Activated T-helper 1 cell treated with anti-CD3 and anti-CD28 coated beads, Interleukin-12 subunit alpha, Interleukin-12 subunit beta, Interleukin-2, Interleukin-4 antibody, amounts not matched to agents 30 ng/mL and 10 ng/mL and 1 ng/mL, durations not matched to agents 14 hours and 24 hours and 36 hours (primary cell): ENCODE measurements at regions not wholly inside any gene's neighbourhood (a gene's known extent, or its start where the extent isn't known, plus 50 kb on each side); places are given as distances from the start of the nearest gene placed in this dataset.

Experiments
- DNase-seq: peaks from one replicate; pipeline ENCODE4 v3.0.0; 2021; ENCODE audit warnings: low spot score
- H3K27ac Mint-ChIP-seq: one replicate; pipeline ENCODE4 v1.8.0; 2021; ENCODE audit warnings: mild to moderate bottlenecking, mixed read lengths
- H3K27me3 Mint-ChIP-seq: one replicate; pipeline ENCODE4 v1.8.0; 2022; ENCODE audit warnings: mild to moderate bottlenecking, moderate library complexity, mixed read lengths; ENCODE audit not compliant: insufficient read depth
- H3K36me3 Mint-ChIP-seq: one replicate; pipeline ENCODE4 v1.8.0; 2021; ENCODE audit warnings: low read depth, mixed read lengths
- H3K4me1 Mint-ChIP-seq: one replicate; pipeline ENCODE4 v1.8.0; 2021; ENCODE audit warnings: low read depth, mixed read lengths
- H3K4me3 Mint-ChIP-seq: one replicate; pipeline ENCODE4 v1.8.0; 2021; ENCODE audit warnings: mild to moderate bottlenecking, moderate library complexity, mixed read lengths
- H3K9me3 Mint-ChIP-seq: one replicate; pipeline ENCODE4 v1.8.0; 2021; ENCODE audit warnings: mixed read lengths
- intact Hi-C: fragments of 100-400 bp; cut with micrococcal nuclease; formaldehyde crosslinking; loops from one replicate; pipeline ENCODE4 v1.15.1; 2024

DNA sequence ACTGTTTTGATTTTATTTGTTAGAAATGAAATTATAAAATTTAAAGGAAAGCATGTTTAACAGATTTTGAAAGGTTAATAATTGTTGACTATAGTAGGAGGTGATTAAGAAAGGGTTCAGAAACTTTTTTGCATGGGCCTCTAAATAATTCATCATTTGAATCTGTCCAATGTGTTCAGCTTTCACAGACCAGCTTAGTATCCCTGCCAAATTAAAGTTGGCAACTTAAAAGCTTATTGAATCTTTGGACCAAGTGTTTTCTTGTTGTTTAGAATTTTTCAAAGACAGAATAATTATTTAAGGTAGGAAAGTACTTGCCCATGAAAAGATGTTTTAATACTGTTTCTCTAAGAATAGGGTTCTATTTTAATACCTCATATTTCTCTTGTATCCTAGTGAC lies 466.0 kb downstream of the GJA1 start:
- intact Hi-C loops, result no loop called here
- H3K4me3 Mint-ChIP-seq, result no peak overlapping the region
- H3K27ac Mint-ChIP-seq, result no peak overlapping the region
- peaks cover 2% of the 10 kb centered on the region for H3K27me3 Mint-ChIP-seq
- DNase-seq, result no peak
- no peaks in the 10 kb centered on the region for H3K36me3 Mint-ChIP-seq
- no peaks in the 10 kb centered on the region for H3K9me3 Mint-ChIP-seq
- H3K4me1 Mint-ChIP-seq, result no peaks in the 10 kb centered on the region

DNA sequence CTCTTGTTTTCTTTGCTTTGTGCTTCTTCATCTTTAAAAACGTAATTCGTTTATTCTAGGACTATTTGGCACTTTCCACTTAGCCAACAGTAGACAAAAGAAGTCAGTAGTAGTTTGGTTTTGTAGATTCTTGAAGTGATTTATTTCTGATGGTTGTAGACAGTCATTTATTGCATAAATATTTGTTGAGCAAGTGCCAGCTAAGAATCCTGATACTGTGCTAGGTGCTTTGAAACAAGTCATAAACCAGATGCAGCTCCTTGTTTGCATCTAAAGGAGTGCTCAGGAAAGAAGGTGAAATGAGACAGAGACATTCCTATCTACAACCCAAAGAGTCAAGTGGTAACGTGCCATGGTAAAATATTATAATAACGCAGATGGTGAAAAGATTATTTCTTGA lies 469.1 kb downstream of the GJA1 start:
- no peak for DNase-seq
- intact Hi-C loops, result no loop called here
- no peak overlapping the region for H3K27ac Mint-ChIP-seq
- H3K9me3 Mint-ChIP-seq, result no peaks in the 10 kb centered on the region
- no peaks in the 10 kb centered on the region for H3K4me1 Mint-ChIP-seq
- no peaks in the 10 kb centered on the region for H3K36me3 Mint-ChIP-seq
- H3K4me3 Mint-ChIP-seq, result no peak overlapping the region
- peaks cover 2% of the 10 kb centered on the region for H3K27me3 Mint-ChIP-seq

DNA sequence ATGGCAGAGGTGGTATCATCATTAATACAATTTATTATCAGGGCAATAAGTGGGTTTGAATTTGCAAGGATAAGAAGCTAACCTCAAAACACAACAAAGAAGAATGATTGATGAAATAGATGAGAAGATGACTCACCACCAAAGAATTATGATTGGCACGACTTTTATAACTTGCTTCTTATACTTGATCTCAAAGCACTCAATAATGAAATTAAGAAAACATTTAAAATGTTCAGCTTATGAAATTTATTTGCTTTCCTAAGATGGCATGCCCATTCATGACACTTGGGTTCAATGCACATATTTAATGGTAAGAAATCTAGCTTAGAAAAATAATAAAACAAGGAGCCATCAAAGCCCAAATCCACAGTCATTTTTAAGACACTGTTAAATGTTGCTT lies 477.5 kb downstream of the GJA1 start:
- Mint-ChIP-seq H3K36me3 (no peaks in the 10 kb centered on the region), H3K4me1 (no peaks in the 10 kb centered on the region), H3K27ac (no peak overlapping the region), H3K27me3 (no peaks in the 10 kb centered on the region), H3K9me3 (no peaks in the 10 kb centered on the region), H3K4me3 (no peak overlapping the region)
- DNase-seq, result no peak
- intact Hi-C loops, result no loop called here

DNA sequence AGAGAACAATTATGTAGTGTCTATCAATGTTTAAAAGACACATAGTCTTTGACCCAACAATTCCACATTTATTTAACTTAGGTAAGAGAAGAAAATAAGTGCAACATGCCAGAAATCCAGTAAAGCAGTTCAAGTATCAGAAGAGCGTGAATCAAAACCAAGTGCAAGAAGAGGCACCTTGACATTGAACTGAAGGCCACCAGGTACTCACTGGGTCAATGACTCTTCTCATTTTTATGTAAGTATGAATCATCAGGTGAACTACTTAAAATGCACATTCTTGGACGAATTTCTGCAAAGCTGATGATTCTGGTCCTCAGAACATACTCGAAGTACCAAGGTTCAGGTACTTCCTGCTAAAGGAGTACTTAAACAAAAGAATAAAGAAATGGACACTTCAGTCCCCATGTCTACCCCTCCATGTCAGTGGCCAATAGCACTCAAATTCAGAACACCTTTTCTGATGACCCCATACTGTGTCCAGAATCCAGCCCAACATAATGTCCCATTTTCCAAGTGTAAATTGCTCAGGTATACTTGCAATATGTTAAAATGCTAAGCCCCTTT lies 481.9 kb downstream of the GJA1 start:
- H3K36me3 Mint-ChIP-seq, result no peaks in the 10 kb centered on the region
- no peak for DNase-seq
- no peaks in the 10 kb centered on the region for H3K27me3 Mint-ChIP-seq
- intact Hi-C loops, result no loop called here
- no peak overlapping the region for H3K4me3 Mint-ChIP-seq
- H3K4me1 Mint-ChIP-seq, result no peaks in the 10 kb centered on the region
- H3K9me3 Mint-ChIP-seq, result no peaks in the 10 kb centered on the region
- no peak overlapping the region for H3K27ac Mint-ChIP-seq

DNA sequence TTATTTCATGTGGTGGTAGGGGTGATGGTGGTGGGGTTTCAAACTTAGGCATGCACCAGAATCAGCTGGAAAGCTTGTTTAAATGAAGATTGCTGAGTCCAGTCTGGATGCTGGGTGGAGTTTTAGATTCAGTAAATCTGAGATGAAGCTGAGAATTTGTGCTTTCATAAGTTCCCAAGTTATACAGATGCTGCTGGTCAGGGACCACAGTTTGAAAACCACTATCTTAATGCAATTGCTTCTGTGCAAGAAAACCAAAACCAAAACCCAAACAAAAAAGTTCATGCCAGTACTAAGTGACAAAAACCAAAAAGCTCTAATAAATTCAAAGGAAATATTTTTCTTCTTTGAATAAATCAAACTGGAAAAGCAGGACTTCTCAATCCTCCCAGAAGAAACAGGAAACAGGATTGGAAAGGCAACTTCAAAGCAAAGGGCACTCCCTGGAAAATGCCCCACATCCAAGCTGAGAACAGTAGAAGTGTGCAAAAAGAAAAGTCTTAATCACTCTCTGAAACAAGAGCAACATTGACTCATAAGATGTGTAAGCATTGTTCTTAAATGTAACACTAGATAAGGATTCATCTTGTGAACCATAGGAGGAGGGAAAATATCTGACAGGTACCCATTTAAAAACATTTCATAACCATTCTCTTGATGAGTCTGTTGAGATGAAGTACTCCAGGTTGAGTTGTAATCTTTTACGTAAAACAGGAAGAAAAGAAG lies 481.5 kb upstream of the HSF2 start:
- Mint-ChIP-seq H3K36me3 (no peaks in the 10 kb centered on the region), H3K27me3 (no peaks in the 10 kb centered on the region), H3K4me1 (no peaks in the 10 kb centered on the region), H3K4me3 (no peak overlapping the region), H3K27ac (no peak overlapping the region), H3K9me3 (no peaks in the 10 kb centered on the region)
- intact Hi-C loops, result no loop called here
- no peak for DNase-seq

DNA sequence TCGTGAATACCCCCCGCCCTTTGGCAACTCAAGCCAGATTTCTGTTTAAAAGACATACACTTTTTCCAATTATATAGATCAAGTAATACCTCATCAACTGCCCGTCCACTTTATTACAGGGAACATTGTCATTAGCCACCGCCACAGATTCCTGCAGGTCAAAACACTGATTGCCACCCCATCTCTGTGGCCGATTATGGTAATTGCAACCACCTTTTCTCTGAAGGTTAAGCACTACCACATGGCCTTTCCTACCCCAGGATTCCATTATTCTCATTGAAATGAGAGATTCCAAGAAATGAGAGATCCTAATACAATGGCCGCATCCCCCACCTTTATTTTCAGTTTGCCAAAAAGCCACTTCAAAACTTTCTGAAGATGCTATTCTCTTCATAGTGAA lies 478.8 kb upstream of the HSF2 start:
- intact Hi-C loops, result no loop called here
- H3K4me1 Mint-ChIP-seq, result peaks cover 5% of the 10 kb centered on the region
- no peak for DNase-seq
- H3K4me3 Mint-ChIP-seq, result no peak overlapping the region
- H3K36me3 Mint-ChIP-seq, result no peaks in the 10 kb centered on the region
- no peaks in the 10 kb centered on the region for H3K27me3 Mint-ChIP-seq
- no peak overlapping the region for H3K27ac Mint-ChIP-seq
- H3K9me3 Mint-ChIP-seq, result no peaks in the 10 kb centered on the region

DNA sequence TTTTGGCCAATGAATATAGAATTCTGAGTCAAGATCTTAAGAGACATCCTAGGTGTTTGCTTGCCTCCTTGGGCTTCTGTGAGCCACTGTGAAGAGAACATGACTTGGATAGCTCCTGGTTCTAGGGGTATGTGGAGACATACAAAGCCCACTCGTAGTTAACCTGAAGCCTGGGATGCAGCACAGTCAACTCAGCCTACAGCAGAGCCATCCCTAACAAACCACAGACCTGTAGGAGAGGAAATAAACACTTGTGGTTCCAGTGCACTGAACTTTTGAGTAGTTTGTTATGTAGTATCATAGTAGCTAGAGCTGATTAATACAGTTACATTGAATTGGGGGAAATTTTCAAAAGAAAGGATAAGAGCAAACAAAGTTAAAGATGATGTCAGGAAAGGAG lies 474.4 kb upstream of the HSF2 start:
- no peaks in the 10 kb centered on the region for H3K27me3 Mint-ChIP-seq
- intact Hi-C loops, result no loop called here
- no peaks in the 10 kb centered on the region for H3K9me3 Mint-ChIP-seq
- H3K4me3 Mint-ChIP-seq, result no peak overlapping the region
- H3K27ac Mint-ChIP-seq, result no peak overlapping the region
- H3K36me3 Mint-ChIP-seq, result no peaks in the 10 kb centered on the region
- peaks cover 5% of the 10 kb centered on the region for H3K4me1 Mint-ChIP-seq
- no peak for DNase-seq

DNA sequence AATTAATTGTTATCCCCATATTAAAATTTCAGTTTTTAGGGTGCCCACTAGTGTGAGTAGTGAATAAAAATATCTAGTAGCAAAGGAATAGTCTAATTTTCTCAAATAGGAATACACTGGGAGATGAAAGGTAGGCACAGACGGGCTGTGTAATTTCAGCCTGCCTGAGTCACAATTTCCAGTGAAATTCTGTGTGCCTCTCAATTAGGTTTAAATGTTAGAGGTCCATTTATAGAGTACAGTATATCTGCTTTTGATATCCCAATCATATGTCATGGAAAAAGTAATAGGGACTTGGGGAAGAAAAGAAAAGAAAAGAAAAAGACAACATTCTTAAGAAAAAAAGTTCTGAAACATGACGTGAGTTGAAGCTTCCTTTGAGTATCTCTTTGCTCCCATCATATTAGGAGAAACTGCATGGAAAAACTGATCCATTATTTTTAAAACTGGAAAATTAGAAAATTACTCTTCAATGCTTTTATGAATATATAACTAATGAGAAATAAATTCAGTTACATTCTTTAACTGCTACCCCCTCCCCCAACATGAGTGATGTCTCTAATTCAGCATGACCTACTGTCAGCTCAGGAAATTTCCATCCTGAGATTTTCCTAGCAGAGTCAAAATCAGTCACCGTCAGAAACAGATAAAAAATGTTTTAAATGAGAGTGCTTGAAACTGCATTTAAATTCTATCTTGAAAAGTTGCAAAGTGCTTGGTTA lies 473.8 kb upstream of the HSF2 start:
- Mint-ChIP-seq H3K9me3 (no peaks in the 10 kb centered on the region), H3K4me3 (no peak overlapping the region), H3K27ac (no peak overlapping the region), H3K36me3 (no peaks in the 10 kb centered on the region), H3K4me1 (peaks cover 5% of the 10 kb centered on the region), H3K27me3 (no peaks in the 10 kb centered on the region)
- no peak for DNase-seq
- intact Hi-C loops, result no loop called here

DNA sequence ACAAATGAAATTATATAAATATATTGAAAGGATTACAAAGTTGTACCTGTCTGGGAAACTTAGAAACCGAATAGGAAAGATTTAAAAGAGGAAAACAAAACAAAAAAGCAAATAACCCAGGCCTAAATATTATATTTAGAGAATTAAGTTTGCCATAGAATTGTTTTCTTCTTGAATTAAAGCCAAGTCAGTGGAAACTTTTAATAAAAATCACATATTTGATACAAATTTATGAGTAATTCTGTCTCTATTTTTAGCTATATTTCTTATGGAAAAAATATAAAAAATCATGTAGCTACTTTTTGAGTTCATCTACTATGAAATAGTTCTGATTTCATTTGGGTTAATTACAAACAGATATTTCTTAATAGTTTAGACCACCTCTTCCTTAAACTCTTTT lies 470.2 kb upstream of the HSF2 start:
- Mint-ChIP-seq H3K27me3 (no peaks in the 10 kb centered on the region), H3K4me3 (no peak overlapping the region), H3K4me1 (peaks cover 5% of the 10 kb centered on the region), H3K27ac (no peak overlapping the region), H3K36me3 (no peaks in the 10 kb centered on the region), H3K9me3 (no peaks in the 10 kb centered on the region)
- DNase-seq, result no peak
- intact Hi-C loops, result no loop called here

DNA sequence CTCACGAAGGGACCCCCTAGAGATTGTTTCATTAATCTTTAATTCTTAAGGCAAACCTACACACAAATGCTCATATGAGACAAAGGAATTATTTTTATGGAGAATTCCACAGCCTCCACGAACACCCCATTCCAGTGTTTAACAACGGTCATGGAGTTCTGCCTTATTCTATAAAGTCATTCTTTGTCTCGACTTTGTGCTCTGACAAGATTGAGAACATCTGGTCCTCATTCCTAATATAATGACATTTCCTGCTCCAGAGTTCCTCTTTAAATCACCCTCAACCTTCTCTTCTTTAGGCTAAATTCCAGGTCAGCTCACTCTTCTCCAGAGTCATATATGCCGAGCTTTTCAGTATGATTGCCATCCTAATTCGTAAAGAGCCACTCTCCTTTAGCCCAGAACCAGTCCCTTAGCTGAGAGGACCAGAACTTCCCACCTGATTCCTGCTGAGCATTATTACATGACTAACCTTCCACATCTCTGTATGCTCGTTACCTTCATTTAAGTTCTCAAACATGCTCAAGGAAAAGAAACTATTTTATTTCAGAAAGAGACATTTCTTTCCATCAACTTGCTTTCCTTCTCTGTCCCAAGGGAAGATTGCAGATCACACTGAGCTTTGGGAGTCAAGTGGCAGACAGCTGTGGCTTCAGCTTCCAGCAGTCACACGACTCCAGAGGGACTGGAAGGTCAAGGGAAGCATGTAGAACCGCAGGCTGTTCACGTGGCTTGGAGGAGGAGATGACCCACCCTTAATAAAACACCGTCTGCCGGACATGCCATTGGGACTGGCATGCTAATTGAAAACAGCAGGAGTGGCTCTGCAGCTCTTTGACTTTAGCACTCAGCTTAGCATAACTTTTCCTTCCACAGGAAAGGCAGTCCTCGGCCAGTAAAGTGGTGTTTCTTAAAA lies 467.1 kb upstream of the HSF2 start:
- H3K9me3 Mint-ChIP-seq, result no peaks in the 10 kb centered on the region
- no peak overlapping the region for H3K27ac Mint-ChIP-seq
- no peaks in the 10 kb centered on the region for H3K4me1 Mint-ChIP-seq
- H3K4me3 Mint-ChIP-seq, result no peak overlapping the region
- intact Hi-C loops, result no loop called here
- H3K27me3 Mint-ChIP-seq, result no peaks in the 10 kb centered on the region
- no peak for DNase-seq
- H3K36me3 Mint-ChIP-seq, result no peaks in the 10 kb centered on the region

DNA sequence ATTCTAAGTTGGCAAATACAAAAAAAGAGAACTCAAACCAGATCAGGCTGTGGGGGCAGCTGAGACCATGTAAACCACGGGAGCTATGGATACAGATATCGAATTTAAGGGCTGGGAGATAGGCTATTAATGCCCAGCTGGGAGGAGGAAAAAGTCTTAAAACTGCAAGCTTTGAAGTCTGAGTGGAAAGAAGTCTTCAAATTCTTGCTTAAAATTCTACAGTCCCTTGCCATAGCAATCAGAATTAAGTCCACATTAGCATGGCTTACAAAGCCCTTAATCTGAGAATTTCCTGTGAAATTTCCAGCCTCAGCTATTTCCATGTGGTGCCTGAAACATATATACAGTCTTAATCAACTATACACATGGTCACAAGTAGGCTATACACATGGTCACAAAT lies 465.0 kb upstream of the HSF2 start:
- no peaks in the 10 kb centered on the region for H3K36me3 Mint-ChIP-seq
- no peaks in the 10 kb centered on the region for H3K27me3 Mint-ChIP-seq
- no peak overlapping the region for H3K27ac Mint-ChIP-seq
- no peak for DNase-seq
- no peaks in the 10 kb centered on the region for H3K9me3 Mint-ChIP-seq
- intact Hi-C loops, result no loop called here
- H3K4me3 Mint-ChIP-seq, result no peak overlapping the region
- H3K4me1 Mint-ChIP-seq, result no peaks in the 10 kb centered on the region

DNA sequence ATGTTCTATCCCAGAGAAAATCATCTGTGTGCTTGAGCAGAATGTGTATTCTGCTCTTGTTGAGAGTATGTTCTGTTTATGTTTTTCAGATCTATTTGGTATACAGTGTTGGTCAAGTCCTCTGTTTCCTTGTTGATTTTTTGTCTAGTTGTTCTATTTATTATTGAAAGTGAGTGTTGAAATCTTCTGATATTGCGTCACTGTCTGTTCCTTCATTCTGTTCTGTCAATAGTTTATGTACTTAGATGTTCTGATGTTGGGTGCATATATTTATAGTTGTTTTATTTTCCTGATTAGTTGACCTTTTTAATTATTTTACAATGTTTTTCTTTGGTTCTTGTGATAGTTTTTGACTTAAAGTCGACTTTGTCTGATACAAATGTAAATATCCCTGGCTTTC lies 458.7 kb upstream of the HSF2 start:
- Mint-ChIP-seq H3K9me3 (peaks cover 14% of the 10 kb centered on the region), H3K27me3 (no peaks in the 10 kb centered on the region), H3K36me3 (no peaks in the 10 kb centered on the region), H3K4me3 (no peak overlapping the region), H3K27ac (no peak overlapping the region), H3K4me1 (no peaks in the 10 kb centered on the region)
- DNase-seq, result no peak
- intact Hi-C loops, result no loop called here

DNA sequence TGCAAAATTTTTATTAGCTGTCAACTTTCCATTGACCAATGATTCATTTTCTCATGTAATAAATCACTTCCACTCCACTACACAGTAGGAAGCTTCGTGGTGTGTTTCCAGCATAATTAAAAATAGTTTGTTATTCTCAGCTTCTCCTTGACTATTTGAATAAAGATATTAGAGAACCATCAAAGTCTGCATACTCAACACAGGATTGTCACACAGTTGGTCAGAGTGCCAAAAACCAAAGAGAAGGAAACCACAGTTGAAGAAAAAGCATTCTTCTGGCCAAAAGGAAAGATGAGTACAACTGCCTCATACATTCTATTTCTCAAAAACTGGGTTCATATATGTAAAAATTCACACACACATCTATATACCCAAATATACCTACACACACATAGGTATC lies 455.1 kb upstream of the HSF2 start:
- no peaks in the 10 kb centered on the region for H3K4me1 Mint-ChIP-seq
- no peaks in the 10 kb centered on the region for H3K27me3 Mint-ChIP-seq
- no peak for DNase-seq
- no peaks in the 10 kb centered on the region for H3K36me3 Mint-ChIP-seq
- intact Hi-C loops, result no loop called here
- no peak overlapping the region for H3K4me3 Mint-ChIP-seq
- no peak overlapping the region for H3K27ac Mint-ChIP-seq
- peaks cover 14% of the 10 kb centered on the region for H3K9me3 Mint-ChIP-seq
